ENCODE measurements at regions not wholly inside any gene's neighbourhood (a gene's known extent, or its start where the extent isn't known, plus 50 kb on each side); places are given as distances from the start of the nearest gene placed in this dataset.

DNA sequence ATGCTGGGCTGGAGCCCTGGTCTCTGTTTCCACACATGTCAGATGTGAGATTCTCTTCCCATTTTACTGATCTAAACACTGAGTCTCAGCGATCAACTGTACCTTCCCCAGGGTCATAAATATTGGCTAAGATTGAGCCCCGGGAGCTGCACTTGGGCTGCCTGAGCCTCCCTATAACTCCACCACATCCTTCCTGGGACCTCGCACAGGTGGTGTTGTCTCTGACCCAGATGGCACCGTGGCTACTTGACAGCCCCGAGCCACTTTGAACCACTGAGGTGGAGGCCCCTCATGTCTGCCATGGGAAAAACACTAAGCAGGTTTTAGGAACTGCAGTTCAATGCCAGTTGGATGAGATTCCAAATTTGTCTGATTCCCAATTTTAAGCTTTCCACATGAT is 586.5 kb downstream of the IRX1 start:
- intact Hi-C loops (cut with micrococcal nuclease), result no loop called here

GRCh38 chr5:4185127-4185526 is 589.5 kb downstream of the IRX1 start:
- intact Hi-C loops (cut with micrococcal nuclease), result no loop called here

DNA sequence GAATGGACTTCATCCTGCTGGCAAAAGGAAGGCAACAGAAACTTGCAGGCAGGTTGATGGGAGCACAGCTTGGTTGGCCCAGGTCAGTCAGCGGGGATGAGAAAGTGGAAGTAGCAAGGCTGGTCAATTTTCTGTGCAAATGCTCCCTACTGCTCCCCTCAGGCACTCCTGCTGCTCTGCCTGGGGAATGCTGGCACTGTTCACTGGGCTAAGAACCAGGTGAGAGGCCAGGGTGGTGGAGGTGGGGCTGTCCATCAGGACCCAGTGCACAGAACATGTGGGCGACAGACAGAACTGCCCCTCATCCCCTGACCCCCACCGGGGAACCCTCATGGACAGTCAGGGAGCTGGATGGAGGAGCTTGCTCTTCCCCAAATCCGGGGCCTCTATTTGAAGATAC is 593.1 kb downstream of the IRX1 start:
- intact Hi-C loops (cut with micrococcal nuclease), result no loop called here

- intact Hi-C loops (cut with micrococcal nuclease), result no loop called here
Observed at GRCh38 chr5:4189317-4189716, 593.7 kb downstream of the IRX1 start.

DNA sequence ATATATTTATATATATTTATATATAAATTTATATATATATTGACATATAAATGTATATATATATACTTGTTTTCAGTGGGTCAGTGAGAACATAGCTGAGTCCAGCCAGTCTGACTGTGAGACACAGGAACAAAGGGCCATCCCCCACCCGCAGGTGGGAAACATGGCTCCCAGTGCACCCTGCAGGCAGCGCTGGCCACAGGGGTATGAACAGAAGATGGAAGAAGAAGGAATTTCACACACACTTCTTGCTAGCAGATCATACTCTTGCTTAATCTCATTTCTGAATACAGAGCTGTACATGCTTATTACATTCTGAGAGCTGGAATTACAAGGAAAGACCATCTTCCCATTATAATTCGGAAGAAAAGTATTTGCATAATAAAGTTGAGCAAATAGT is 595.4 kb downstream of the IRX1 start:
- intact Hi-C loops (cut with micrococcal nuclease), result no loop called here

DNA sequence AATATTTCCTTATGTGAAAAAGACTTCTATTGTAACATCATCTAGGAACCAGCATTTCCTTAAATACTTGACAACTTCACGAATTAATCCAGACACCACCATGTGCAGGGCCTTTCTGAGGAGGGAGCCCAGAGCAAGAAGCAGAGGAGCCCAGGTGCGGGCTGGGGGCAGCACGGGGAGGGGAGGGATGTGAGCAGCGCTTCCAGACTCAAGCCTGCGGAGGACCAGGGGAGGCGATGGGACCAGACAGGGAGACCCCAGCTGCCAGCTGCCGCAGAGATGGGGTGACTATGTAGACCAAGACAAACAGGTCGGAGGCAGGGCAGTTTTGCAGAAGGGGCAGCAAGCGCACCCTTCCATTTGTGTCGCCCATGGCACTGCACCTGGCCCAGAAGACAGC is 596.1 kb downstream of the IRX1 start:
- intact Hi-C loops (cut with micrococcal nuclease), result no loop called here

DNA sequence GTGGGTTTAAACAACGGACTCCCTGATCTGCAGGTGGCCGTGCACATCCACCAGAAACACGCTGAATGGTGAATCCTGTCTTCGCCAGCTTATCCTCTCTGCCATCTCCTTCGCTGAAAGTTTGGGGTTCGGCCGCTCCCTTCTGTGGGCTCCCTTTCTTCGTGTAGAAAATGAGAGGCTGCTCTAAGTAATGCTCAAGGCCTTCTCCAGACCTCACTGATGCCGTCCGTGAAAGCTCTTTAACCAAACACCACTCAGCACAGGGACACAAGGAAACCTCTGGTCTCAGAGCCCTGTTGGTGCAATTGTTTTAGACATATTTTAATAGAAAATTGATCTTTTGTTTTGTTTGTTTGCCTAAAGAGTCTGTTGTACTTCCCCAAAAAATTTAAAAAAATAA is 596.5 kb downstream of the IRX1 start:
- intact Hi-C loops (cut with micrococcal nuclease), result no loop called here

- intact Hi-C loops (cut with micrococcal nuclease), result no loop called here
Observed at GRCh38 chr5:4196744-4197143, 601.1 kb downstream of the IRX1 start.

DNA sequence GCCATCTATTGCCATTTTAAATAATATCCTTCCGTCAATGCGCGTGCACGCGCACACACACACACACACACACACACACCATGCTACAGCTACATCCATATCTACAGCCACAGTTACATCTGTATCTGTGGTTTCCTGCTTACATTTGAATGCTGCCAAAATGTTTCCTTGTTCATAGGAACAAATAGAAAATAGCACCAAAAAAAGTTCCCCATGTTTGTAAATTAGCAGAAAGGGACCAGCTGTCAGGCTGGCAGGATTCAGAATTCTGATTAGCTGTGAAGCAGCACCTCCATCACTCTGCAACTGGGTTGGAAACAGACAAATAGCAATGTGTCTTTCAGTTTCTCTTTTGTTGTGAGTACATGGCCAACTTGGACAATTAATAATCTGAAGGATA is 601.5 kb downstream of the IRX1 start:
- intact Hi-C loops (cut with micrococcal nuclease), result no loop called here

DNA sequence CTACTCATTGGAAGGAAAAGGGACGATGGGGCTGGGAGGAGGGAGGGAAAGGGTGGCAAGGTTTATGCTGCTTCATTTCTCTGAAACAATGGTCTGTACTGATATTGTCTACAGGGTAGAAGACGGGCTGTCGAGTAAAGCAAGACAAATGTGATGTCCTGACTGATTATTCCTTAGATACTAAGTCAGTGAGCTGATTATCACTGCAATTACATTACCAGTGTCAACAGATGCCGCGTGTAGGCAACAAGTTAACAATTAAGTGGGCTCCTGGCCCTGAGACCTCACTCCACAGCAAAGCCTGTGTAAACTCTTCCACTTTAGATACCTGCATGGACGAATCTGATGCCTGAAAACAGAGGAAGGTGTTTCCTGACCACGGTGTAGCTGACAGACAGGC is 602.8 kb downstream of the IRX1 start:
- intact Hi-C loops (cut with micrococcal nuclease), result no loop called here

- intact Hi-C loops (cut with micrococcal nuclease), result no loop called here
Observed at GRCh38 chr5:4199049-4199841, 603.6 kb downstream of the IRX1 start.

GRCh38 chr5:4203146-4203545 is 607.5 kb downstream of the IRX1 start:
- intact Hi-C loops (cut with micrococcal nuclease), result no loop called here

DNA sequence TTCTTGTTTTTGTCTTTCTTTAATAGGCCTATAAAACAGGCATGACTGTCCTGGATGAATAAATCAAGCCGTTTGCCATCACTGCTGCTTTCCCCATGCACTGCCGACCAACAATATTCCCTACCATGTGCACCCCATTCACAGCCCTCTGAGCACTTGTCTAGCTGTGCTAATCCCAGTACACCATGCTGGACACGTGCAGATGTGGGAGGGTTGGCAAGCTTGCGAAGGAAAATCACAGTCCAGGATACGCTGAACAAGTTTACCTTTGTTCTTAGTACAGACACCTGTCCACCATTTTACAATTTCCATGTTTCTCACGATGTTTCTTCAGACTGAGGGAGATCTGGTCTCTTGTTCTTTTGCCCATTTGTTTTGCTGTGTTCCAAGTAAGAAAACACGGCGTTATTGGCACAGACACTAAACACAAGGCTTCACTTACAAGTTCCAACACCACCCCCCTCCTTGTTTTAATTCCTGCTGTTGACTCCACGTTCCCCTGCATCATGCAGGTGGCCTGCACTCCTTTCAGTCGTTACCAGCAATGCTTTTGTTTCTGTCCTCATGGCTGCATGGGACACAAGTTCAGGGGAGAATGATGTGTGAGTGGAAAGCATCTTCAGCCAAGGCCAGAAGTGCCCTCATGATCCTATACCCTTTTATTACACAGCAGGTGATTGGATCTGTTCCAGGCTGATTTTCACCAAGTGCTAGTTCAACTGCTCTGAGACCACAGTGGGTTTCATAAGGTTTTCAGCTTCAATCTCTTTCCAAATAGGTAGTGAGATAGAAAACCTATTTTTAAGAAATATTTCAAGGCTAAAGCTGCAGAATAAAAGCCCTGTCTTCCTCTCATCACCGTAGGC is 608.9 kb downstream of the IRX1 start:
- intact Hi-C loops (cut with micrococcal nuclease), result no loop called here

- intact Hi-C loops (cut with micrococcal nuclease), result no loop called here
Observed at GRCh38 chr5:4205398-4205797, 609.8 kb downstream of the IRX1 start.

DNA sequence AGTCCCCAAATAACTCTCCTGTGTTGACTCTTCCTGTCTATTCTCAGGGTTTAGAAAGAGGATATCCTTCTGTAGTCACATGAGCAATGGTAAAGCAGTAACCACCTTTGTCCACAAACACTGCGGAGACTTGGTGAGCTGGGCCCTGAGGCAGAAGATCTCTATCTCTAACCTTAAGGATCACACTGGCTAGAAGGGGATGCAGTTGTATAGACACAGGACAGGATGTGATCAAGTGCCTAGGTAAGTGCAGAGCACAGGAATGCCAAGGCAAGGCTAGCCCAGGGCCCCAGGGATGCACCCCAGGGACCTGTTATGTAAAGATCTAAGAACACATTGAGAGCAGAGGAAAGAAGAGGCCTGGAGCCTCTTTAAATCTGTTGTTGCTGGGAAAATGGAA is 610.5 kb downstream of the IRX1 start:
- intact Hi-C loops (cut with micrococcal nuclease), result no loop called here

DNA sequence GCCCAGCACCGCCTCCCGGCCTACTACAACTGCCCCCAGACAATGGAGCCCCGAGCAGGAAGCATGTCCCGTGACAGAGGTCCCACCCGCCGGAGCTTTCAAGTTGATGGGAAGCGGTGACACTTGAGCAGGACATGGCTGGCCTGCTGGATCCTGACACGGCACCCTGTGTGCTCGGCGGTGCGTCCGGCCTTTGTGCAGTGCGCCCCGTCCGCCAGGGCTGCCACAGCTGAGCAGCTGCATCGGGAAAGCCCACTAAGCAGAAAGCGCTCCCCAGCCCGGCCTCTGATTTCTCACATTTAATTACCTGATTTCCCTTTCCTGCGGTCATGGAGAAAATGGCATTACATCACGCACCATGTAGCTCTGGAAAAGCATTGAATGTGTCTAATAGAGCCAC is 611.9 kb downstream of the IRX1 start:
- intact Hi-C loops (cut with micrococcal nuclease), result no loop called here

- intact Hi-C loops (cut with micrococcal nuclease), result no loop called here
Observed at GRCh38 chr5:4208537-4208936, 612.9 kb downstream of the IRX1 start.

DNA sequence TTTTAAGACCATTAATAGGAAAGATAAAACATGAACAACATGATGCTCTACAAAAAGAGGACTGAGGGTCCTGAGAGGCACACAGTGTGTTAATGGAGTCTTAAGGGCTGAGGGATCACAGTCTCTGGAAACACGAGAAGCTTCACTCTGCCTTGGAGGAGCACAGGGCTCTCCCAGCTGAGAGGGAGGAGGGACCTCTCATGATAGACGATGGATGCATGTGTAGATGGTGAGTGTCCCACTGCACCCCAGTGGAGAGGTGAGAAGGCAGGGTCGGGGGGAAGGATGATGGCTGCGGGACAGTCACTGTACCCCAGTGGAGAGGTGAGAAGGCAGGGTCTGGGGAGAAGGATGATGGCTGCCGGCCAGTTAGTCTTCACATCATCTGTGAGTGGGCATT is 613.4 kb downstream of the IRX1 start:
- intact Hi-C loops (cut with micrococcal nuclease), result no loop called here

DNA sequence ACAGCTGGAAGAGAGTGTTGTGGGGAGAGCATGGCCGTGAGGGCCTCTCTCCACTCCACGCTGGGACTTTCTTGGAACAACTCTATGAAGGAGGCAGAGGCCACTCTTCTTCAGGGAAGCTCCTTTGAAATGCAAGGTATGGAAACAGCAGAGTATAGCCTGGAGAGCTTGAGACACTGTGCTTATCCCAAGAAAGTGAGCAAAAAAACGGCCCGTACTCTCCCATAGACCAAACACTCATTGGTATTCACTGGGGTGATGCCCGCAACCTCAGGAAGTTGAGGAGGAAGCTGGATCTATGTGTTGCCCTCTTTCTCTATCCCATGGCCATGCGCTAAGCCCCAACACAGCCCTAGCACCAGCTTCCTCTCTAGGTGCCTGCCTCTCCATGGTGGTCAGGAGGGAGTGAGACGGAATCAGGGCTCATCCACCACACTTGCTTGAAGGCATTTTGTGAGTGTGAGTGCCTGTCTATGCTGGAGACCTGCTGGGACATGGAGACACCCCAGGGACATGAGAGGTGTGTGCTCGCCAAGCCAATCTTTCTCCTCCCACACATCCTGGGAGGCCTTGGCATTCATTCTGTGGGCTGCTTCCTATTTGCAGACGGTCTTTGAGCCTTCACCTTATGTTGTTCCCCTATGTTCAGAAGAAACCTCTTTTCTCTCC is 616.6 kb downstream of the IRX1 start:
- intact Hi-C loops (cut with micrococcal nuclease), result no loop called here

- intact Hi-C loops (cut with micrococcal nuclease), result no loop called here
Observed at GRCh38 chr5:4212981-4213819, 617.6 kb downstream of the IRX1 start.

- intact Hi-C loops (cut with micrococcal nuclease), result no loop called here
Observed at GRCh38 chr5:4215143-4215542, 619.5 kb downstream of the IRX1 start.
